HEK293 (cell line): ENCODE measurements at regions not wholly inside any gene's neighbourhood (a gene's known extent, or its start where the extent isn't known, plus 50 kb on each side); places are given as distances from the start of the nearest gene placed in this dataset.

Experiments
- CTCF ChIA-PET: fragments of 350-600 bp; formaldehyde crosslinking; extraction: SDS; loops from one replicate; lab custom pipeline; 2021; ENCODE audit warnings: antibody characterized with exemption; lab: Yijun Ruan, JAX
- POLR2A ChIA-PET: fragments of 300-600 bp; formaldehyde crosslinking; extraction: SDS; loops from one replicate; lab custom pipeline; 2020; ENCODE audit warnings: antibody characterized with exemption, inconsistent platforms; lab: Yijun Ruan, JAX
- H3K27ac ChIP-seq: fragments of 200-500 bp; sonication (Bioruptor generic); 2 replicates; pipeline ENCODE4 v1.5.1; 2014; ENCODE audit warnings: low read depth, low read length, control low read depth, inconsistent platforms; ENCODE audit errors: extremely low read depth
- H3K36me3 ChIP-seq, 2 experiments: fragments of 200-500 bp in 1 of 2; sonication (Bioruptor generic) in 1 of 2; 1 replicate in 1 of 2; 2 replicates in 1 of 2; pipeline ENCODE4 v1.5.1; 2014 to 2017; ENCODE audit warnings: inconsistent platforms in 2 of 2, low read length in 2 of 2; ENCODE audit not compliant: control insufficient read depth in 2 of 2, insufficient read depth in 1 of 2
- H3K4me1 ChIP-seq: fragments of 200-500 bp; sonication (Bioruptor generic); 2 replicates; pipeline ENCODE4 v1.5.1; 2014; ENCODE audit warnings: mild to moderate bottlenecking, low read length, inconsistent platforms; ENCODE audit not compliant: control insufficient read depth, insufficient read depth
- H3K4me3 ChIP-seq: 2 replicates; pipeline ENCODE4 v1.5.1; 2011; ENCODE audit warnings: low read depth, mild to moderate bottlenecking, control low read depth, low read length, moderate library complexity
- H3K9me3 ChIP-seq: fragments of 200-500 bp; sonication (Bioruptor generic); 2 replicates; pipeline ENCODE4 v1.5.1; 2014; ENCODE audit warnings: low read depth, low read length, inconsistent platforms; ENCODE audit not compliant: control insufficient read depth, insufficient read depth
- FEZF1 ChIP-seq: fragments of 450-650 bp; formaldehyde crosslinking; IDR thresholded peaks from 2 replicates; pipeline ENCODE4 v1.5.1; 2016; ENCODE audit warnings: missing biosample characterization, missing genetic modification characterization
- GLI2 ChIP-seq: fragments of 450-650 bp; formaldehyde crosslinking; IDR thresholded peaks from 2 replicates; pipeline ENCODE4; 2017; ENCODE audit warnings: missing biosample characterization, missing genetic modification characterization, low read depth, borderline replicate concordance
- GLI4 ChIP-seq: fragments of 450-650 bp; formaldehyde crosslinking; IDR thresholded peaks from 2 replicates; pipeline ENCODE4 v1.5.1; 2016; ENCODE audit warnings: missing biosample characterization, missing genetic modification characterization
- GLIS2 ChIP-seq: fragments of 450-650 bp; formaldehyde crosslinking; IDR thresholded peaks from 2 replicates; pipeline ENCODE4 v1.5.1; 2016; ENCODE audit warnings: missing biosample characterization, missing genetic modification characterization
- HIC1 ChIP-seq: fragments of 450-650 bp; formaldehyde crosslinking; IDR thresholded peaks from 2 replicates; pipeline ENCODE4 v1.5.1; 2016; ENCODE audit warnings: missing biosample characterization, missing genetic modification characterization
- KLF1 ChIP-seq: fragments of 450-650 bp; formaldehyde crosslinking; IDR thresholded peaks from 2 replicates; pipeline ENCODE4 v1.5.1; 2016; ENCODE audit warnings: missing biosample characterization, missing genetic modification characterization
- OVOL3 ChIP-seq: fragments of 450-650 bp; formaldehyde crosslinking; IDR thresholded peaks from 2 replicates; pipeline ENCODE4 v1.5.1; 2016; ENCODE audit warnings: missing biosample characterization, missing genetic modification characterization
- SCRT2 ChIP-seq: fragments of 450-650 bp; formaldehyde crosslinking; IDR thresholded peaks from 2 replicates; pipeline ENCODE4 v1.5.1; 2016; ENCODE audit warnings: missing biosample characterization, missing genetic modification characterization
- ZFP69B ChIP-seq: fragments of 450-650 bp; formaldehyde crosslinking; IDR thresholded peaks from 2 replicates; pipeline ENCODE4 v1.5.1; 2016; ENCODE audit warnings: missing biosample characterization, missing genetic modification characterization
- ZIC2 ChIP-seq: fragments of 450-650 bp; formaldehyde crosslinking; IDR thresholded peaks from 2 replicates; pipeline ENCODE4 v1.5.1; 2016; ENCODE audit warnings: missing biosample characterization, missing genetic modification characterization
- ZNF114 ChIP-seq: fragments of 450-650 bp; formaldehyde crosslinking; IDR thresholded peaks from 2 replicates; pipeline ENCODE4 v1.5.0; 2017; ENCODE audit warnings: missing biosample characterization, missing genetic modification characterization
- ZNF121 ChIP-seq: fragments of 450-650 bp; formaldehyde crosslinking; IDR thresholded peaks from 2 replicates; pipeline ENCODE4 v1.5.1; 2016; ENCODE audit warnings: missing biosample characterization, missing genetic modification characterization
- ZNF175 ChIP-seq: fragments of 450-650 bp; formaldehyde crosslinking; IDR thresholded peaks from 2 replicates; pipeline ENCODE4 v1.5.1; 2016; ENCODE audit warnings: missing biosample characterization, missing genetic modification characterization
- ZNF354C ChIP-seq: fragments of 450-650 bp; formaldehyde crosslinking; IDR thresholded peaks from 2 replicates; pipeline ENCODE4 v1.5.1; 2016; ENCODE audit warnings: missing biosample characterization, missing genetic modification characterization, low read depth, borderline replicate concordance
- ZNF398 ChIP-seq: fragments of 450-650 bp; formaldehyde crosslinking; IDR thresholded peaks from 2 replicates; pipeline ENCODE4 v1.5.1; 2017; ENCODE audit warnings: missing biosample characterization, missing genetic modification characterization
- ZNF549 ChIP-seq: fragments of 450-650 bp; IDR thresholded peaks from 2 replicates; pipeline ENCODE4 v1.5.1; 2018; ENCODE audit warnings: missing biosample characterization, missing genetic modification characterization, mild to moderate bottlenecking, inconsistent platforms, moderate library complexity
- ZNF670 ChIP-seq: fragments of 450-650 bp; formaldehyde crosslinking; IDR thresholded peaks from 2 replicates; pipeline ENCODE4 v1.5.1; 2016; ENCODE audit warnings: missing biosample characterization, missing genetic modification characterization, low read depth
- ZNF777 ChIP-seq: fragments of 450-650 bp; formaldehyde crosslinking; IDR thresholded peaks from 2 replicates; pipeline ENCODE4 v1.5.1; 2017; ENCODE audit warnings: missing biosample characterization, missing genetic modification characterization, borderline replicate concordance
- ZNF837 ChIP-seq: fragments of 450-650 bp; formaldehyde crosslinking; IDR thresholded peaks from 2 replicates; pipeline ENCODE4 v1.5.1; 2016; ENCODE audit warnings: missing biosample characterization, missing genetic modification characterization
- ZXDB ChIP-seq: fragments of 450-650 bp; formaldehyde crosslinking; IDR thresholded peaks from 2 replicates; pipeline ENCODE4 v1.5.1; 2016; ENCODE audit warnings: missing biosample characterization, missing genetic modification characterization
- TF ChIP-seq, protein P1 (sequence below): fragments of 450-650 bp; formaldehyde crosslinking; conservative IDR thresholded peaks from 2 replicates; pipeline ENCODE4 v1.5.1; 2016; ENCODE audit warnings: low read depth, missing biosample characterization, missing genetic modification characterization
- TF ChIP-seq, protein P2 (sequence below): fragments of 450-650 bp; formaldehyde crosslinking; IDR thresholded peaks from 2 replicates; pipeline ENCODE4 v1.5.1; 2017; ENCODE audit warnings: missing biosample characterization, missing genetic modification characterization
- TF ChIP-seq, protein P3 (sequence below): fragments of 450-650 bp; formaldehyde crosslinking; IDR thresholded peaks from 2 replicates; pipeline ENCODE4 v1.5.1; 2016; ENCODE audit warnings: missing biosample characterization, missing genetic modification characterization

DNA sequence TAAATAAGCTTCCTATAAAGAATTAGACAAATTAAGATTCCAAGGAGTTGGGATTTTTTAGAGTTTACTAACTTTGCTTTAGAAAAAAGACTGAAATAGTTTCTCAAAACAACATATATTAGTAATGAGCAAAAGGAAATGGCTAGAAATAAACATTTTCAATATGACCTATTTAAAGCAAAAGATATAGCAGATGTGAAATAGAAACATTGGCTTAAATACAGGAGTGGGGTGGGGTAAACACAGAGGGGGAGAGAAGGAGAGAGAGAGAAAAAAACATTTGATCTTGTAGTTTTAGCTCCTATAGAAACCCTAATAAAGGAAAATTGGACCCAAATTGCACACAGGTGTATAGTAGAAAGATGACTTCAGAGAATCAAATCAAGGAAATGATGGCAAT lies 794.5 kb downstream of the MED13L start (continued):
- TF ChIP-seq HIC1 (tag by site-specific recombination) (no peak), ZNF354C (tag by site-specific recombination) (no peak), ZNF670 (no peak), OVOL3 (tag by site-specific recombination) (no peak), GLI4 (tag by site-specific recombination) (no peak), SCRT2 (no peak)

GRCh38 chr12:115481141-115481540 lies 796.4 kb downstream of the MED13L start:
- POLR2A ChIA-PET = no interaction called here
- Histone ChIP-seq H3K4me3 (no peak overlapping the region), H3K9me3 (no peaks in the 10 kb centered on the region), H3K4me1 (no peaks in the 10 kb centered on the region), H3K36me3 (no peaks in the 10 kb centered on the region), H3K27ac (no peak overlapping the region)
- CTCF ChIA-PET = interaction anchor here (0.6 kb wide), 1 partner anchor 53 kb away, joined by 3 read pairs; no protein-coding TSS in a partner anchor
- TF ChIP-seq ZIC2 (tag by site-specific recombination) (no peak), ZNF777 (tag by site-specific recombination) (no peak), GLI2 (tag by site-specific recombination) (no peak), ZNF121 (tag by site-specific recombination) (no peak), KLF1 (no peak)
- TF ChIP-seq, protein P1, sequence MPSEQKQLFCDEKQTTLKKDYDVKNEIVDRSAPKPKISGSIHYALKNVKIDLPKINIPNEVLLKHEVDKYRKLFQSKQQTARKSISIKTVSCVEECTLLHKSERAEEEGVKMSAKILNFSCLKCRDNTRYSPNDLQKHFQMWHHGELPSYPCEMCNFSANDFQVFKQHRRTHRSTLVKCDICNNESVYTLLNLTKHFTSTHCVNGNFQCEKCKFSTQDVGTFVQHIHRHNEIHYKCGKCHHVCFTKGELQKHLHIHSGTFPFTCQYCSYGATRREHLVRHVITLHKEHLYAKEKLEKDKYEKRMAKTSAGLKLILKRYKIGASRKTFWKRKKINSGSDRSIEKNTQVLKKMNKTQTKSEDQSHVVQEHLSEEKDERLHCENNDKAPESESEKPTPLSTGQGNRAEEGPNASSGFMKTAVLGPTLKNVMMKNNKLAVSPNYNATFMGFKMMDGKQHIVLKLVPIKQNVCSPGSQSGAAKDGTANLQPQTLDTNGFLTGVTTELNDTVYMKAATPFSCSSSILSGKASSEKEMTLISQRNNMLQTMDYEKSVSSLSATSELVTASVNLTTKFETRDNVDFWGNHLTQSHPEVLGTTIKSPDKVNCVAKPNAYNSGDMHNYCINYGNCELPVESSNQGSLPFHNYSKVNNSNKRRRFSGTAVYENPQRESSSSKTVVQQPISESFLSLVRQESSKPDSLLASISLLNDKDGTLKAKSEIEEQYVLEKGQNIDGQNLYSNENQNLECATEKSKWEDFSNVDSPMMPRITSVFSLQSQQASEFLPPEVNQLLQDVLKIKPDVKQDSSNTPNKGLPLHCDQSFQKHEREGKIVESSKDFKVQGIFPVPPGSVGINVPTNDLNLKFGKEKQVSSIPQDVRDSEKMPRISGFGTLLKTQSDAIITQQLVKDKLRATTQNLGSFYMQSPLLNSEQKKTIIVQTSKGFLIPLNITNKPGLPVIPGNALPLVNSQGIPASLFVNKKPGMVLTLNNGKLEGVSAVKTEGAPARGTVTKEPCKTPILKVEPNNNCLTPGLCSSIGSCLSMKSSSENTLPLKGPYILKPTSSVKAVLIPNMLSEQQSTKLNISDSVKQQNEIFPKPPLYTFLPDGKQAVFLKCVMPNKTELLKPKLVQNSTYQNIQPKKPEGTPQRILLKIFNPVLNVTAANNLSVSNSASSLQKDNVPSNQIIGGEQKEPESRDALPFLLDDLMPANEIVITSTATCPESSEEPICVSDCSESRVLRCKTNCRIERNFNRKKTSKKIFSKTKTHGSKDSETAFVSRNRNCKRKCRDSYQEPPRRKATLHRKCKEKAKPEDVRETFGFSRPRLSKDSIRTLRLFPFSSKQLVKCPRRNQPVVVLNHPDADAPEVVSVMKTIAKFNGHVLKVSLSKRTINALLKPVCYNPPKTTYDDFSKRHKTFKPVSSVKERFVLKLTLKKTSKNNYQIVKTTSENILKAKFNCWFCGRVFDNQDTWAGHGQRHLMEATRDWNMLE (tag by site-specific recombination) = no peak

DNA sequence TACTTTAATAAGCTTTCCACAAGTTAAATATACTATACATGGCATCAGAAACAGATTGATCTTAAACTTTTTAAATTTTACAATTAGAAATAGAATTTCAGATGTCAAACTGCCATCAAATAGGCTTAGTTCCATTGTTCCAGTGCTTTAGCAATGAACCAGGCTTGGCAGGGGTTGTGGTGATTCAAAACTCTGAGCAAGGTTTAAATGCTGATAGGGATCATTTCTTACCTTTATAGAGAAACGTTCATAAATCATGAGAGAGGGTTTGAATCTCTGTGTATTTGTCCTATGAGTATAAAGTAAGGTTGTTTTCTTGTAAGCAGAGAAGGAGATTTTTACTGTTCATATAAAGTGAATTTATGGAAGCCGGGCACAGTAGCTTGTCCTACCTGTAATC lies 794.5 kb upstream of the TBX3 start:
- POLR2A ChIA-PET = no interaction called here
- CTCF ChIA-PET = interaction anchor here (0.6 kb wide), 1 partner anchor 146 kb away, joined by 4 read pairs; no protein-coding TSS in a partner anchor
- H3K27ac ChIP-seq = no peak overlapping the region
- TF ChIP-seq ZFP69B (no peak), ZNF837 (tag by site-specific recombination) (no peak), ZNF175 (no peak), FEZF1 (tag by site-specific recombination) (no peak), ZNF114 (tag by site-specific recombination) (no peak), ZNF354C (tag by site-specific recombination) (no peak), ZNF398 (no peak), GLIS2 (tag by site-specific recombination) (no peak), ZXDB (tag by site-specific recombination) (no peak), ZNF549 (no peak)
- TF ChIP-seq, protein P2, sequence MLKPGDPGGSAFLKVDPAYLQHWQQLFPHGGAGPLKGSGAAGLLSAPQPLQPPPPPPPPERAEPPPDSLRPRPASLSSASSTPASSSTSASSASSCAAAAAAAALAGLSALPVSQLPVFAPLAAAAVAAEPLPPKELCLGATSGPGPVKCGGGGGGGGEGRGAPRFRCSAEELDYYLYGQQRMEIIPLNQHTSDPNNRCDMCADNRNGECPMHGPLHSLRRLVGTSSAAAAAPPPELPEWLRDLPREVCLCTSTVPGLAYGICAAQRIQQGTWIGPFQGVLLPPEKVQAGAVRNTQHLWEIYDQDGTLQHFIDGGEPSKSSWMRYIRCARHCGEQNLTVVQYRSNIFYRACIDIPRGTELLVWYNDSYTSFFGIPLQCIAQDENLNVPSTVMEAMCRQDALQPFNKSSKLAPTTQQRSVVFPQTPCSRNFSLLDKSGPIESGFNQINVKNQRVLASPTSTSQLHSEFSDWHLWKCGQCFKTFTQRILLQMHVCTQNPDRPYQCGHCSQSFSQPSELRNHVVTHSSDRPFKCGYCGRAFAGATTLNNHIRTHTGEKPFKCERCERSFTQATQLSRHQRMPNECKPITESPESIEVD (tag by site-specific recombination) = no peak
- TF ChIP-seq, protein P3, sequence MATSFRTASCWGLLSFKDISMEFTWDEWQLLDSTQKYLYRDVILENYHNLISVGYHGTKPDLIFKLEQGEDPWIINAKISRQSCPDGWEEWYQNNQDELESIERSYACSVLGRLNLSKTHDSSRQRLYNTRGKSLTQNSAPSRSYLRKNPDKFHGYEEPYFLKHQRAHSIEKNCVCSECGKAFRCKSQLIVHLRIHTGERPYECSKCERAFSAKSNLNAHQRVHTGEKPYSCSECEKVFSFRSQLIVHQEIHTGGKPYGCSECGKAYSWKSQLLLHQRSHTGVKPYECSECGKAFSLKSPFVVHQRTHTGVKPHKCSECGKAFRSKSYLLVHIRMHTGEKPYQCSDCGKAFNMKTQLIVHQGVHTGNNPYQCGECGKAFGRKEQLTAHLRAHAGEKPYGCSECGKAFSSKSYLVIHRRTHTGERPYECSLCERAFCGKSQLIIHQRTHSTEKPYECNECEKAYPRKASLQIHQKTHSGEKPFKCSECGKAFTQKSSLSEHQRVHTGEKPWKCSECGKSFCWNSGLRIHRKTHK (tag by site-specific recombination) = no peak

More for the DNA sequence above, 794.5 kb upstream of the TBX3 start:
- Histone ChIP-seq H3K9me3 (no peaks in the 10 kb centered on the region), H3K36me3 (no peaks in the 10 kb centered on the region), H3K4me3 (no peak overlapping the region), H3K4me1 (no peaks in the 10 kb centered on the region)
